ENCODE measurements at regions not wholly inside any gene's neighbourhood (a gene's known extent, or its start where the extent isn't known, plus 50 kb on each side); places are given as distances from the start of the nearest gene placed in this dataset.

DNA sequence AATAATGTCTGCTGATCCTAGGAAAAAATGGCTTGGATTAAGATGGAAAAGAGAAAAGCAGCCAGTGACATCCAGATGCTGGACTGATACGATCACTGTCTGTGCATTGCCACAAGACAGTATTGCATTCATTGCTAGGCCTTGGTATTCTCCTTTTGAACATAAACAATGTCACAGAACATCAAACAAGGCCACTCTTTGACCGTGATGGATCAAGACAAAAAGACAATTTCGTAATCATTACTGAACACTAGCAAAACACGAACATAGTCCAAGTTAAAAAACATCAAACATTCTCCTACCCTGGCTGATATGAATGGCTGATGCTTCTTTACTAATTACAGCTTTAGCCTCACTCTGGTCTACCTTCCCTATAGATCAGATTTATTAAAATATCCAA, 374.1 kb upstream of the CXorf51B start:
- H3K79me2 ChIP-seq (ENCODE audit: control insufficient read depth in 1 of 2, insufficient read depth in 2 of 2, low read length in 2 of 2) = no peaks in the 10 kb centered on the region
- H3K9me3 ChIP-seq (ENCODE audit: insufficient read depth in 2 of 2, low read depth in 1 of 2, low read length in 1 of 2) = 0 out of 4 replicates have a peak, but pooled peaks cover 0 to 4% of the 10 kb centered on the region in 2 experiments
- no peaks in the 10 kb centered on the region for H4K20me1 ChIP-seq (replicated peaks in 1 of 2; ENCODE audit: control insufficient read depth in 1 of 2, insufficient read depth in 2 of 2, low read length in 2 of 2)
- H3K4me3 ChIP-seq (ENCODE audit: extremely low read depth in 1 of 4, insufficient read depth in 2 of 4, low read depth in 3 of 4, low read length in 4 of 4) = no peak overlapping the region
- H2BK5ac ChIP-seq (ENCODE audit: low read depth, low read length) = no peak overlapping the region
- ChIA-PET POLR2A (ENCODE audit: partially characterized antibody) (no interaction called here), CTCF (ENCODE audit: partially characterized antibody) (no interaction called here)
- no peak overlapping the region for H3K9ac ChIP-seq (replicated peaks in 1 of 4; ENCODE audit: extremely low read depth in 1 of 4, low read depth in 3 of 4, low read length in 3 of 4)
- no peak overlapping the region for H2AFZ ChIP-seq (ENCODE audit: low read length)
- H3K4me1 ChIP-seq (replicated peaks in 1 of 4; ENCODE audit: control insufficient read depth in 3 of 4, insufficient read depth in 4 of 4, low read length in 3 of 4) = no peaks in the 10 kb centered on the region
- H3K14ac ChIP-seq (ENCODE audit: insufficient read length) = no peak overlapping the region
- H3K23ac ChIP-seq (ENCODE audit: insufficient read length) = no peak overlapping the region
- no peak overlapping the region for H2AK5ac ChIP-seq (ENCODE audit: low read depth, low read length)
- no peak overlapping the region for H3K27ac ChIP-seq (ENCODE audit: low read depth, low read length)
- H2BK20ac ChIP-seq (ENCODE audit: low read length) = no peak overlapping the region
- no peaks in the 10 kb centered on the region for H3K79me1 ChIP-seq (ENCODE audit: low read depth, low read length)
- FAIRE-seq (no peak), DNase-seq (ENCODE audit: low read depth in 1 of 2, low spot score in 2 of 2) (no peak)
- H3K4ac ChIP-seq (replicated peaks; ENCODE audit: insufficient read length, low read depth, low read length) = no peak overlapping the region
- no peaks in the 10 kb centered on the region for H3K36me3 ChIP-seq (ENCODE audit: control insufficient read depth in 2 of 4, insufficient read depth in 4 of 4, low read length in 3 of 4)
- no peak overlapping the region for H4K8ac ChIP-seq (ENCODE audit: extremely low read depth, insufficient read depth, low read length)
- H2BK12ac ChIP-seq (ENCODE audit: low read depth, low read length) = no peak overlapping the region
- H3K23me2 ChIP-seq (ENCODE audit: low read depth, low read length) = no peaks in the 10 kb centered on the region; the same call in 1 of the 2 replicates
- H4K91ac ChIP-seq (replicated peaks; ENCODE audit: insufficient read length, low read length) = no peak overlapping the region
- WGBS, 2 experiments (ENCODE audit: extremely low coverage in 1 of 2, insufficient coverage in 1 of 2, insufficient read length in 1 of 2, insufficient replicate concordance in 2 of 2, low coverage in 1 of 2, low lambda C conversion rate in 2 of 2, missing lambda C conversion rate in 1 of 2) = 94% methylated on average over 4 of the region's 4 CpGs; no CpG with 5 or more reads in 1 of the 2 experiments
- no peak overlapping the region for H2BK15ac ChIP-seq (ENCODE audit: low read length)
- H3K27me3 ChIP-seq (replicated peaks in 1 of 4; ENCODE audit: control insufficient read depth in 3 of 4, extremely low read depth in 1 of 4, insufficient read depth in 3 of 4, low read length in 3 of 4) = no peaks in the 10 kb centered on the region
- no peak overlapping the region for H4K5ac ChIP-seq (ENCODE audit: insufficient read length, low read depth, low read length)
- H3K18ac ChIP-seq (ENCODE audit: extremely low read depth, low read length) = no peak overlapping the region
- H3K56ac ChIP-seq (replicated peaks; ENCODE audit: insufficient read length, low read depth, low read length) = no peak overlapping the region
- H2BK120ac ChIP-seq (replicated peaks; ENCODE audit: low read depth, low read length) = no peak overlapping the region
- H3K4me2 ChIP-seq (ENCODE audit: insufficient read depth in 1 of 2, low read depth in 2 of 2, low read length in 2 of 2) = no peak overlapping the region
- TF ChIP-seq KDM1A (IDR thresholded peaks at IDR 0.05; ENCODE audit: borderline replicate concordance, low read length) (no peak), CBX8 (IDR thresholded peaks at IDR 0.05; ENCODE audit: borderline replicate concordance, low read depth, low read length) (no peak), SIX5 (IDR thresholded peaks at IDR 0.05; ENCODE audit: low read depth, low read length) (no peak), YY1 (IDR thresholded peaks at IDR 0.05; ENCODE audit: low read depth, low read length) (no peak), SRF (IDR thresholded peaks at IDR 0.05; ENCODE audit: low read depth, low read length) (no peak), KDM5A (IDR thresholded peaks at IDR 0.05; ENCODE audit: low read length) (no peak), BACH1 (IDR thresholded peaks at IDR 0.05; ENCODE audit: low read length) (no peak), EP300 (IDR thresholded peaks at IDR 0.05; ENCODE audit: borderline replicate concordance in 1 of 2, low read depth in 2 of 2, low read length in 2 of 2) (no peak)
- TF ChIP-seq, protein P1, sequence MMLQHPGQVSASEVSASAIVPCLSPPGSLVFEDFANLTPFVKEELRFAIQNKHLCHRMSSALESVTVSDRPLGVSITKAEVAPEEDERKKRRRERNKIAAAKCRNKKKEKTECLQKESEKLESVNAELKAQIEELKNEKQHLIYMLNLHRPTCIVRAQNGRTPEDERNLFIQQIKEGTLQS (IDR thresholded peaks at IDR 0.05; ENCODE audit: insufficient read depth, low read depth, low read length) = no peak
- TF ChIP-seq, protein P2, sequence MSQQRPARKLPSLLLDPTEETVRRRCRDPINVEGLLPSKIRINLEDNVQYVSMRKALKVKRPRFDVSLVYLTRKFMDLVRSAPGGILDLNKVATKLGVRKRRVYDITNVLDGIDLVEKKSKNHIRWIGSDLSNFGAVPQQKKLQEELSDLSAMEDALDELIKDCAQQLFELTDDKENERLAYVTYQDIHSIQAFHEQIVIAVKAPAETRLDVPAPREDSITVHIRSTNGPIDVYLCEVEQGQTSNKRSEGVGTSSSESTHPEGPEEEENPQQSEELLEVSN (IDR thresholded peaks at IDR 0.05) = no peak
- TF ChIP-seq, protein P3, sequence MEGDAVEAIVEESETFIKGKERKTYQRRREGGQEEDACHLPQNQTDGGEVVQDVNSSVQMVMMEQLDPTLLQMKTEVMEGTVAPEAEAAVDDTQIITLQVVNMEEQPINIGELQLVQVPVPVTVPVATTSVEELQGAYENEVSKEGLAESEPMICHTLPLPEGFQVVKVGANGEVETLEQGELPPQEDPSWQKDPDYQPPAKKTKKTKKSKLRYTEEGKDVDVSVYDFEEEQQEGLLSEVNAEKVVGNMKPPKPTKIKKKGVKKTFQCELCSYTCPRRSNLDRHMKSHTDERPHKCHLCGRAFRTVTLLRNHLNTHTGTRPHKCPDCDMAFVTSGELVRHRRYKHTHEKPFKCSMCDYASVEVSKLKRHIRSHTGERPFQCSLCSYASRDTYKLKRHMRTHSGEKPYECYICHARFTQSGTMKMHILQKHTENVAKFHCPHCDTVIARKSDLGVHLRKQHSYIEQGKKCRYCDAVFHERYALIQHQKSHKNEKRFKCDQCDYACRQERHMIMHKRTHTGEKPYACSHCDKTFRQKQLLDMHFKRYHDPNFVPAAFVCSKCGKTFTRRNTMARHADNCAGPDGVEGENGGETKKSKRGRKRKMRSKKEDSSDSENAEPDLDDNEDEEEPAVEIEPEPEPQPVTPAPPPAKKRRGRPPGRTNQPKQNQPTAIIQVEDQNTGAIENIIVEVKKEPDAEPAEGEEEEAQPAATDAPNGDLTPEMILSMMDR (IDR thresholded peaks at IDR 0.05; ENCODE audit: control extremely low read depth in 1 of 3, insufficient read depth in 1 of 3, low read depth in 1 of 3, low read length in 3 of 3) = no peak

All from H1 (cell line).